MCF 10A (cell line): ENCODE measurements at regions not wholly inside any gene's neighbourhood (a gene's known extent, or its start where the extent isn't known, plus 50 kb on each side); places are given as distances from the start of the nearest gene placed in this dataset.

ENCODE experiments used
- BruUV-seq: library from RNA; stranded (reverse); fragments of 400-500 nt; replicated peaks from 2 replicates; lab custom pipeline; 2021; lab: Mats Ljungman, UMichigan
- CTCF ChIA-PET: fragments of 300-600 bp; sonication (Branson Sonifier 250); formaldehyde crosslinking; extraction: SDS; loops from one replicate; lab custom pipeline; 2021; ENCODE audit warnings: antibody characterized with exemption, inconsistent platforms; lab: Yijun Ruan, JAX
- POLR2A ChIA-PET: fragments of 300-600, 350-650 bp; sonication (Branson Sonifier 250); formaldehyde crosslinking; extraction: SDS; loops from one replicate; lab custom pipeline; 2020; ENCODE audit warnings: antibody characterized with exemption, inconsistent platforms; lab: Yijun Ruan, JAX
- DNase-seq: peaks from one replicate; pipeline ENCODE4 v3.0.0-alpha.2; 2018; ENCODE audit not compliant: unreplicated experiment
- H3K27ac Mint-ChIP-seq: one replicate; pipeline ENCODE4 v1.8.0; 2022; ENCODE audit warnings: mild to moderate bottlenecking, low read depth, mixed read lengths; ENCODE audit not compliant: unreplicated experiment
- H3K27me3 Mint-ChIP-seq: one replicate; pipeline ENCODE4 v1.8.0; 2022; ENCODE audit warnings: mixed read lengths; ENCODE audit not compliant: insufficient read depth, unreplicated experiment
- H3K36me3 Mint-ChIP-seq: one replicate; pipeline ENCODE4 v1.8.0; 2022; ENCODE audit warnings: mild to moderate bottlenecking, moderate library complexity, mixed read lengths; ENCODE audit not compliant: insufficient read depth, unreplicated experiment
- H3K4me1 Mint-ChIP-seq: one replicate; pipeline ENCODE4 v1.8.0; 2022; ENCODE audit warnings: mixed read lengths; ENCODE audit not compliant: insufficient read depth, unreplicated experiment
- H3K4me3 Mint-ChIP-seq: one replicate; pipeline ENCODE4 v1.8.0; 2022; ENCODE audit warnings: mild to moderate bottlenecking, moderate library complexity, mixed read lengths; ENCODE audit not compliant: unreplicated experiment
- H3K9me3 Mint-ChIP-seq: one replicate; pipeline ENCODE4 v1.8.0; 2022; ENCODE audit warnings: mixed read lengths; ENCODE audit not compliant: unreplicated experiment
- CTCF ChIP-seq: fragments of 200-600 bp; IDR thresholded peaks from one replicate; pipeline ENCODE4 v1.8.0; 2022; ENCODE audit warnings: antibody characterized with exemption, mild to moderate bottlenecking; ENCODE audit not compliant: unreplicated experiment
- intact Hi-C: fragments of 100-400 bp; cut with micrococcal nuclease; formaldehyde crosslinking; loops from 2 replicates; pipeline ENCODE4 v1.14.1; 2022

GRCh38 chr1:208335371-208336136 lies 91.4 kb upstream of the PLXNA2 start:
- TF ChIP-seq CTCF = no peak
- BruUV-seq = no TSS peak
- Mint-ChIP-seq H3K9me3 (no peaks in the 10 kb centered on the region), H3K4me3 (no peak overlapping the region), H3K4me1 (no peaks in the 10 kb centered on the region), H3K27ac (no peak overlapping the region), H3K27me3 (peaks cover 88% of the 10 kb centered on the region), H3K36me3 (no peaks in the 10 kb centered on the region)
- no peak for DNase-seq
- ChIA-PET POLR2A (interaction anchor here (0.6 to 1.3 kb wide), 2 partner anchors 12 to 1112 kb away, joined by 3 read pairs; no protein-coding TSS in a partner anchor), CTCF (interaction anchor here (0.6 kb wide), 2 partner anchors 8 to 1280 kb away, joined by 3 read pairs; no protein-coding TSS in a partner anchor)
- intact Hi-C loops = no loop called here

- Mint-ChIP-seq H3K9me3 (no peaks in the 10 kb centered on the region), H3K27ac (no peak overlapping the region), H3K4me1 (no peaks in the 10 kb centered on the region), H3K36me3 (no peaks in the 10 kb centered on the region), H3K4me3 (no peak overlapping the region), H3K27me3 (peaks cover 83% of the 10 kb centered on the region)
- intact Hi-C loops = no loop called here
- TF ChIP-seq CTCF = no peak
- DNase-seq = no peak
- CTCF ChIA-PET = interaction anchor here (0.6 kb wide), 1 partner anchor 281 kb away, joined by 3 read pairs; no protein-coding TSS in a partner anchor
- POLR2A ChIA-PET = interaction anchor here (0.6 kb wide), 1 partner anchor 1113 kb away, joined by 3 read pairs; no protein-coding TSS in a partner anchor
- BruUV-seq = no TSS peak
Measured at GRCh38 chr1:208336137-208336518, 91.9 kb upstream of the PLXNA2 start.

GRCh38 chr1:208339911-208340310 lies 95.7 kb upstream of the PLXNA2 start:
- no peak for TF ChIP-seq CTCF
- ChIA-PET POLR2A (no interaction called here), CTCF (interaction anchor here (1.0 kb wide), 1 partner anchor 11 kb away, joined by 3 read pairs; no protein-coding TSS in a partner anchor)
- no peak overlapping the region for H3K4me3 Mint-ChIP-seq
- H3K27ac Mint-ChIP-seq = no peak overlapping the region
- intact Hi-C loops = no loop called here
- BruUV-seq = no TSS peak
- no peaks in the 10 kb centered on the region for H3K4me1 Mint-ChIP-seq
- peaks cover 71% of the 10 kb centered on the region for H3K27me3 Mint-ChIP-seq
- DNase-seq = no peak
- H3K9me3 Mint-ChIP-seq = no peaks in the 10 kb centered on the region
- no peaks in the 10 kb centered on the region for H3K36me3 Mint-ChIP-seq

- ChIA-PET POLR2A (no interaction called here), CTCF (no interaction called here)
- H3K9me3 Mint-ChIP-seq = no peaks in the 10 kb centered on the region
- peaks cover 47% of the 10 kb centered on the region for H3K27me3 Mint-ChIP-seq
- no peak overlapping the region for H3K4me3 Mint-ChIP-seq
- H3K36me3 Mint-ChIP-seq = no peaks in the 10 kb centered on the region
- H3K27ac Mint-ChIP-seq = no peak overlapping the region
- intact Hi-C loops = no loop called here
- no peak for DNase-seq
- TF ChIP-seq CTCF = no peak
- H3K4me1 Mint-ChIP-seq = no peaks in the 10 kb centered on the region
- no TSS peak for BruUV-seq
Measured at GRCh38 chr1:208343226-208343625, 99.0 kb upstream of the PLXNA2 start.
